Activated CD4-positive, alpha-beta memory T cell treated with anti-CD3 and anti-CD28 coated beads, Interleukin-2, amount 10 ng/mL, durations not matched to agents 7 days and 5 days (primary cell): ENCODE measurements at regions not wholly inside any gene's neighbourhood (a gene's known extent, or its start where the extent isn't known, plus 50 kb on each side); places are given as distances from the start of the nearest gene placed in this dataset.

Experiments used
- CTCF ChIA-PET: fragments of 350-600 bp; sonication (Branson Sonifier 250); formaldehyde crosslinking; loops from one replicate; lab custom pipeline; 2021; ENCODE audit warnings: antibody characterized with exemption, inconsistent platforms; lab: Charles Lee
- POLR2A ChIA-PET: fragments of 350-600 bp; sonication (Branson Sonifier 250); formaldehyde crosslinking; loops from one replicate; lab custom pipeline; 2021; ENCODE audit warnings: antibody characterized with exemption; lab: Charles Lee
- DNase-seq: peaks from one replicate; pipeline ENCODE4 v3.0.0-alpha.2; 2020
- H3K27ac Mint-ChIP-seq: one replicate; pipeline ENCODE4 v1.8.0; 2021; ENCODE audit warnings: mild to moderate bottlenecking, mixed read lengths
- H3K27me3 Mint-ChIP-seq: one replicate; pipeline ENCODE4 v1.8.0; 2021; ENCODE audit warnings: mixed read lengths
- H3K36me3 Mint-ChIP-seq: one replicate; pipeline ENCODE4 v1.8.0; 2021; ENCODE audit warnings: low read depth, mixed read lengths
- H3K4me1 Mint-ChIP-seq: one replicate; pipeline ENCODE4 v1.8.0; 2021; ENCODE audit warnings: mixed read lengths
- H3K4me3 Mint-ChIP-seq: one replicate; pipeline ENCODE4 v1.8.0; 2021; ENCODE audit warnings: mild to moderate bottlenecking, mixed read lengths
- H3K9me3 Mint-ChIP-seq: one replicate; pipeline ENCODE4 v1.8.0; 2021; ENCODE audit warnings: mixed read lengths

- no peak overlapping the region for H3K27ac Mint-ChIP-seq
- ChIA-PET POLR2A (no interaction called here), CTCF (no interaction called here)
- H3K36me3 Mint-ChIP-seq, result no peaks in the 10 kb centered on the region
- H3K9me3 Mint-ChIP-seq, result no peaks in the 10 kb centered on the region
- H3K4me3 Mint-ChIP-seq, result no peak overlapping the region
- DNase-seq, result no peak
- no peaks in the 10 kb centered on the region for H3K27me3 Mint-ChIP-seq
- H3K4me1 Mint-ChIP-seq, result no peaks in the 10 kb centered on the region
Measured at GRCh38 chr13:80436571-80437169, 95.7 kb upstream of the SPRY2 start.

- CTCF ChIA-PET, result no interaction called here
- H3K36me3 Mint-ChIP-seq, result no peaks in the 10 kb centered on the region
- no peaks in the 10 kb centered on the region for H3K4me1 Mint-ChIP-seq
- H3K27me3 Mint-ChIP-seq, result no peaks in the 10 kb centered on the region
- no peak for DNase-seq
- no peak overlapping the region for H3K27ac Mint-ChIP-seq
- POLR2A ChIA-PET, result no interaction called here
- H3K9me3 Mint-ChIP-seq, result no peaks in the 10 kb centered on the region
- no peak overlapping the region for H3K4me3 Mint-ChIP-seq
Measured at GRCh38 chr13:80430561-80430960, 89.6 kb upstream of the SPRY2 start.

GRCh38 chr13:80428349-80429096 lies 87.6 kb upstream of the SPRY2 start:
- Mint-ChIP-seq H3K27ac (no peak overlapping the region), H3K27me3 (no peaks in the 10 kb centered on the region), H3K4me3 (no peak overlapping the region), H3K9me3 (peaks cover 1% of the 10 kb centered on the region), H3K4me1 (no peaks in the 10 kb centered on the region), H3K36me3 (no peaks in the 10 kb centered on the region)
- no peak for DNase-seq
- CTCF ChIA-PET, result no interaction called here
- POLR2A ChIA-PET, result no interaction called here

GRCh38 chr13:80419416-80419815 lies 78.5 kb upstream of the SPRY2 start:
- ChIA-PET CTCF (no interaction called here), POLR2A (no interaction called here)
- Mint-ChIP-seq H3K36me3 (no peaks in the 10 kb centered on the region), H3K9me3 (peaks cover 11% of the 10 kb centered on the region), H3K27ac (no peak overlapping the region), H3K4me1 (no peaks in the 10 kb centered on the region), H3K27me3 (no peaks in the 10 kb centered on the region), H3K4me3 (no peak overlapping the region)
- no peak for DNase-seq

GRCh38 chr13:80413611-80414010 lies 72.7 kb upstream of the SPRY2 start:
- no peaks in the 10 kb centered on the region for H3K27me3 Mint-ChIP-seq
- no peak overlapping the region for H3K4me3 Mint-ChIP-seq
- H3K9me3 Mint-ChIP-seq, result no peaks in the 10 kb centered on the region
- no peak for DNase-seq
- no peaks in the 10 kb centered on the region for H3K4me1 Mint-ChIP-seq
- ChIA-PET CTCF (no interaction called here), POLR2A (no interaction called here)
- no peaks in the 10 kb centered on the region for H3K36me3 Mint-ChIP-seq
- H3K27ac Mint-ChIP-seq, result no peak overlapping the region

- no peaks in the 10 kb centered on the region for H3K27me3 Mint-ChIP-seq
- H3K27ac Mint-ChIP-seq, result no peak overlapping the region
- no peak for DNase-seq
- H3K4me3 Mint-ChIP-seq, result no peak overlapping the region
- POLR2A ChIA-PET, result no interaction called here
- H3K9me3 Mint-ChIP-seq, result peaks cover 17% of the 10 kb centered on the region
- no peaks in the 10 kb centered on the region for H3K36me3 Mint-ChIP-seq
- H3K4me1 Mint-ChIP-seq, result no peaks in the 10 kb centered on the region
- CTCF ChIA-PET, result no interaction called here
Measured at GRCh38 chr13:80408270-80408669, 67.3 kb upstream of the SPRY2 start.

- no peak for DNase-seq
- Mint-ChIP-seq H3K4me1 (peaks cover 13% of the 10 kb centered on the region), H3K4me3 (no peak overlapping the region), H3K9me3 (peaks cover 13% of the 10 kb centered on the region), H3K27ac (no peak overlapping the region), H3K27me3 (no peaks in the 10 kb centered on the region), H3K36me3 (no peaks in the 10 kb centered on the region)
- ChIA-PET CTCF (no interaction called here), POLR2A (no interaction called here)
Measured at GRCh38 chr13:80400865-80401426, 60.0 kb upstream of the SPRY2 start.

GRCh38 chr13:80400164-80400864 lies 59.4 kb upstream of the SPRY2 start:
- DNase-seq, result no peak
- ChIA-PET POLR2A (no interaction called here), CTCF (no interaction called here)
- peaks cover 12% of the 10 kb centered on the region for H3K9me3 Mint-ChIP-seq
- no peaks in the 10 kb centered on the region for H3K27me3 Mint-ChIP-seq
- H3K27ac Mint-ChIP-seq, result no peak overlapping the region
- no peaks in the 10 kb centered on the region for H3K36me3 Mint-ChIP-seq
- peaks cover 13% of the 10 kb centered on the region for H3K4me1 Mint-ChIP-seq
- H3K4me3 Mint-ChIP-seq, result no peak overlapping the region

- ChIA-PET POLR2A (no interaction called here), CTCF (interaction anchor here (0.7 kb wide), 1 partner anchor 64 kb away, joined by 4 read pairs; no protein-coding TSS in a partner anchor)
- Mint-ChIP-seq H3K36me3 (no peaks in the 10 kb centered on the region), H3K27ac (no peak overlapping the region), H3K9me3 (peaks cover 7% of the 10 kb centered on the region), H3K27me3 (no peaks in the 10 kb centered on the region), H3K4me1 (peaks cover 13% of the 10 kb centered on the region), H3K4me3 (no peak overlapping the region)
- DNase-seq, result no peak
Measured at GRCh38 chr13:80399340-80400163, 58.6 kb upstream of the SPRY2 start.
